RWPE2 (cell line): ENCODE measurements at regions not wholly inside any gene's neighbourhood (a gene's known extent, or its start where the extent isn't known, plus 50 kb on each side); places are given as distances from the start of the nearest gene placed in this dataset.
"Not testable (repeated sequence)": the region's sequence is repeated elsewhere in the genome, so short reads cannot be mapped to it uniquely, and the experiment has no call there.

Source experiments
- ATAC-seq: fragments of 200-7000 bp; cut with Tn5 transposase; 3 replicates; pipeline ENCODE4 v1.9.1; 2021; ENCODE audit warnings: low read depth
- DNase-seq: peaks from one replicate; pipeline ENCODE4 v3.0.0-alpha.2; 2020; ENCODE audit warnings: low spot score
- H3K27ac ChIP-seq: fragments of 450-650 bp; 2 replicates; pipeline ENCODE4 v1.5.1; 2017; ENCODE audit warnings: mild to moderate bottlenecking; ENCODE audit not compliant: poor library complexity, severe bottlenecking
- H3K27me3 ChIP-seq: fragments of 250-450 bp; sonication (Bioruptor Pico); 2 replicates; pipeline ENCODE4 v1.5.1; 2021; ENCODE audit warnings: mild to moderate bottlenecking, moderate library complexity; ENCODE audit not compliant: insufficient read depth, poor library complexity, severe bottlenecking
- H3K36me3 ChIP-seq: fragments of 250-450 bp; sonication (Bioruptor Pico); 2 replicates; pipeline ENCODE4 v1.5.1; 2020; ENCODE audit warnings: low read depth, mild to moderate bottlenecking, moderate library complexity
- H3K4me1 ChIP-seq: fragments of 250-450 bp; sonication (Bioruptor Pico); 2 replicates; pipeline ENCODE4 v1.5.1; 2021; ENCODE audit warnings: mild to moderate bottlenecking, moderate library complexity; ENCODE audit not compliant: insufficient read depth, poor library complexity, severe bottlenecking
- H3K4me3 ChIP-seq: fragments of 250-450 bp; sonication (Bioruptor Pico); 2 replicates; pipeline ENCODE4 v1.5.1; 2021; ENCODE audit warnings: mild to moderate bottlenecking, moderate library complexity; ENCODE audit not compliant: severe bottlenecking
- H3K9me3 ChIP-seq: fragments of 250-450 bp; sonication (Bioruptor Pico); 2 replicates; pipeline ENCODE4 v1.5.1; 2021; ENCODE audit warnings: mild to moderate bottlenecking, moderate library complexity; ENCODE audit not compliant: severe bottlenecking
- TF ChIP-seq, protein P1 (sequence below): fragments of 450-650 bp; IDR thresholded peaks from one replicate; pipeline ENCODE4 v1.5.1; 2017; ENCODE audit warnings: mild to moderate bottlenecking, moderate library complexity; ENCODE audit not compliant: poor library complexity, severe bottlenecking

DNA sequence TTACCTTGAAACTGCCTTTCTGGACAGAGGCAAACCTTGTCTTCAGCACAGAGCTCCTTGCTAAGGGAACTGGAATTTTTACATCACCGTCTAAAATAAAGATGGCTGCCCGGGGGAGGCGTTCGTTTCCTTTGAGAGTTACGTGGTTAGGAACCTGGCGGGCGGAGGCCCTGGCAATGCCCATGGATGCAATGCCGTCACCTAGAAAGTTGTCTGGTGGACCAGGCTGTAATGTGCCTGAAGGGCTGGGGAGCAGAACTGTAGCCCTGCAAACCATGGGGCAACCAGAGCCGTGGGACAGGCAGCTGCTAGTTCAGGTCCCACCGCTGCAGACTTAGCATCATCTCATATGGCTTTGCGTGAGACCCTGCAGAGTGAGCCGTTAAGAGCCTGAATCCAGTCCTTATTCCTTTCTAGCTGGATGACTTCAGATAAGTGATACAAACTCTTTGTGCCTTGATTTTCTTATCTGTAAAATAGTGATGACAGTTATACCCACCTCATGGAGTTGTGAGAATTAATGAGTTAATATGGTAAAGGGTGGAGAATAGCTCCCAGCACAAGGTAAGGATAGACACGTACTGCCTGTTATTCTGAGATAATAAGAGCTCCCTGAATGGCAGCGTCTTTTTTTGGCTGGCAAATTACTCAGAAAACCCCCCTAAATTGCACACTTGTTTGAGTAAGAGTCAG is 219.7 kb downstream of the EMX2 start:
- H3K27ac ChIP-seq = no peak overlapping the region
- H3K9me3 ChIP-seq = no peaks in the 10 kb centered on the region
- no peaks in the 10 kb centered on the region for H3K36me3 ChIP-seq
- peaks cover 5% of the 10 kb centered on the region for H3K27me3 ChIP-seq
- TF ChIP-seq, protein P1, sequence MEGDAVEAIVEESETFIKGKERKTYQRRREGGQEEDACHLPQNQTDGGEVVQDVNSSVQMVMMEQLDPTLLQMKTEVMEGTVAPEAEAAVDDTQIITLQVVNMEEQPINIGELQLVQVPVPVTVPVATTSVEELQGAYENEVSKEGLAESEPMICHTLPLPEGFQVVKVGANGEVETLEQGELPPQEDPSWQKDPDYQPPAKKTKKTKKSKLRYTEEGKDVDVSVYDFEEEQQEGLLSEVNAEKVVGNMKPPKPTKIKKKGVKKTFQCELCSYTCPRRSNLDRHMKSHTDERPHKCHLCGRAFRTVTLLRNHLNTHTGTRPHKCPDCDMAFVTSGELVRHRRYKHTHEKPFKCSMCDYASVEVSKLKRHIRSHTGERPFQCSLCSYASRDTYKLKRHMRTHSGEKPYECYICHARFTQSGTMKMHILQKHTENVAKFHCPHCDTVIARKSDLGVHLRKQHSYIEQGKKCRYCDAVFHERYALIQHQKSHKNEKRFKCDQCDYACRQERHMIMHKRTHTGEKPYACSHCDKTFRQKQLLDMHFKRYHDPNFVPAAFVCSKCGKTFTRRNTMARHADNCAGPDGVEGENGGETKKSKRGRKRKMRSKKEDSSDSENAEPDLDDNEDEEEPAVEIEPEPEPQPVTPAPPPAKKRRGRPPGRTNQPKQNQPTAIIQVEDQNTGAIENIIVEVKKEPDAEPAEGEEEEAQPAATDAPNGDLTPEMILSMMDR = no peak
- ATAC-seq = no peak
- no peaks in the 10 kb centered on the region for H3K4me1 ChIP-seq
- no peak for DNase-seq
- no peak overlapping the region for H3K4me3 ChIP-seq

DNA sequence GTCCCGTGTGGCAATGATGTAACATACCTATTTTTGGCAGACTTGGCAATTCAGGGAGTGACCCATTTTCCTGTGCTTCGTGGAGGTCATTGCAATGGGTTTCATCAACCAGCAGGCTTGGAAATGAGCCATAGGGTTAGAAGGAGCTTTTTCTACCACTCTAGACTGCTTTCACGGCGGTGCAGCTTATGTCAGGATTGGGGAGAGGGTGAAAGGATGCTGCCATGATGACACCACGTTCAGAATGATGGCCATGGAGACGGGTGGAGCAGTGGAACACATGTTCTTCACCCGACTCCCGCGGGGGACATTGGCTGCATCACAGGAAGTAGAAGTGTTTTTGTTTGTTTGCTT is 220.2 kb downstream of the EMX2 start:
- ATAC-seq (no peak), DNase-seq (no peak)
- no peak overlapping the region for H3K27ac ChIP-seq
- peaks cover 5% of the 10 kb centered on the region for H3K27me3 ChIP-seq
- H3K4me3 ChIP-seq = no peak overlapping the region
- H3K36me3 ChIP-seq = no peaks in the 10 kb centered on the region
- TF ChIP-seq, protein P1 = no peak
- H3K4me1 ChIP-seq = no peaks in the 10 kb centered on the region
- no peaks in the 10 kb centered on the region for H3K9me3 ChIP-seq

DNA sequence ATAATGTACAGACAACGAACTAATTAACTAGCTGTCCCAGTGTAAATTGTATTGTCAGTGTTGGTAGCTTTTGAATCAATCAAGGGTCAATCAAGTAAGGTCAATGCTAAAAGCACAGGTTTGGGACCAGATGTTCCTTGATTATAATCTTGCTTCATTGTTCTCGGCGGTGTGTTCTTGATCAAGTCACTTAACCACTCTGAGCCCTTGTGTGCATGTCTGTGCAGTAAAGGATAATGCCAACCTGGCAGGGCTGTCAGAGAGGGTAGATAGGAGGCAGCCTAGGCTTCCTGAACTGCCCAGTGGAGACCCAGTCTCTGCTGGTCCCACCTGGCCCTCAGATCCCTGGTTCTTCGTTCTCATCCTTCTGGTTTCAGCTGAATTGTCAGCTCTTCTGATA is 221.0 kb downstream of the EMX2 start:
- Histone ChIP-seq H3K4me1 (no peaks in the 10 kb centered on the region), H3K36me3 (no peaks in the 10 kb centered on the region), H3K4me3 (no peak overlapping the region), H3K27me3 (peaks cover 5% of the 10 kb centered on the region), H3K27ac (no peak overlapping the region), H3K9me3 (no peaks in the 10 kb centered on the region)
- TF ChIP-seq, protein P1 = no peak
- DNase-seq (no peak), ATAC-seq (no peak)

DNA sequence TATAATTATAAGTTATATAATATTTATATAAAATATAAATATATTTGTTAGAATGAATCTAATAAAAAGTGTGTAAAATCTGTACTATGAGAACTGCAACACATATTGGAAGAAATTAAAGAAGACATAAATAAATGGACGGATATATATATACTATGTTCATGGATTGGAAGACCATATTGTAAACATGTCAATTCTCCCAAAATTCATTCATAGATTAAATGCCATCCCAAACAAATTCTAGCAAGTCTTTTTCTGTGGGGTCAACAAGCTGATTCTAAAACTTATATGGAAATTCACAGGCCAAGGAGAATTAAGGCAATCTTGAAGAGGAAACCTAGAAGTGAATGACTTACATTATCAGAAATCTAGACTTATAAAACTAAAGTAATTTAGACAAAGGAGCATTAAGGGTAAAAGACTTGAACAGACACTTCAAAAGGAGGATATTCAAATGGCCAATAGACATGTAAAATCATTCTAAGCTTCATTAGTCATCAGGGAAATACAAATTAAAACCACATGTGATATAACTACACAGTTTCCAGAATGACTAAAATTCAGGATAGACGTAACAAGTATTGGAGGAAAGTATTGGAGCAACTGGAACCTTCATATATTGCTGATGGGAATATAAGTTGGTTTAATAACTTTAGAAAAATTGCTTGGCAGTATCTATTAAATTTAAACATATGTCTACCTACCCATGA is 225.9 kb downstream of the EMX2 start:
- ATAC-seq = no peak
- Histone ChIP-seq H3K27me3 (no peaks in the 10 kb centered on the region), H3K27ac (no peak overlapping the region), H3K36me3 (no peaks in the 10 kb centered on the region), H3K4me1 (no peaks in the 10 kb centered on the region), H3K9me3 (no peaks in the 10 kb centered on the region), H3K4me3 (no peak overlapping the region)
- TF ChIP-seq, protein P1 = no peak
- no peak for DNase-seq

DNA sequence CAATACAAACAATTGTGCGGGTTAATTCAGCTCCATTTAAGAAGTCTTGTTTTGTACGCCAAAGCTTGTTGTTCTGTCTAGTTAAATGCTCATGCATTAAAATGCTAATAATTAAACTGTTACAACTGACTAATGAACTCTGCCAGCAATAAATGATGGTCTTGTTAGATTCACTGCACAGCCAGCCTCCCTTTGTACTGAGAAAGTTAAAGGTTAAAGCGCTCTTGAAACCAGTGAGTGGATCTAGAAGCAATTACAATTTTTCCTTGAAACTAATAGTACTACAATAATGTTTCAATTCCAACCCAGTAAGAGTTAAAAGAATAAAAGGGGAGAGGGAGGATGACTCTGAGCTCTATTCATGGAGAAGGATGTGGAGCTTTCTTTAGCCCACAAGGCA is 233.0 kb downstream of the EMX2 start:
- H3K9me3 ChIP-seq = no peaks in the 10 kb centered on the region
- TF ChIP-seq, protein P1 = no peak
- H3K27ac ChIP-seq = no peak overlapping the region
- no peak overlapping the region for H3K4me3 ChIP-seq
- no peaks in the 10 kb centered on the region for H3K4me1 ChIP-seq
- no peaks in the 10 kb centered on the region for H3K36me3 ChIP-seq
- ATAC-seq (no peak), DNase-seq (no peak)
- H3K27me3 ChIP-seq = no peaks in the 10 kb centered on the region

DNA sequence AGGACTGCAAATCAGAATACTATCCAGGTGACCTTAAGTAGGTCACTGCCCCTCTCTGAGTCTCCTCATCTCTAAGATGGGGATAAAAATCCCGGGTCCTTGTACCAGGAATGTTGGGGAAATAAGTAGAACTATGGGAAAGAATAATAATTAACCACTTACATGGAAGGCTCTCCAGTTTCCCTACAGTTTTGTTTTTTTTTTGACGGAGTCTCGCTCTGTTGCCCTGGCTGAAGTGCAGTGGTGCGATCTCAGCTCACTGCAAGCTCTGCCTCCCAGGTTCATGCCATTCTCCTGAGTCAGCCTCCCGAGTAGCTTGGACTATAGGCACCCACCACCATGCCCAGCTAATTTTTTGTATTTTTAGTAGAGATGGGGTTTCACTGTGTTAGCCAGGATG is 234.7 kb downstream of the EMX2 start:
- not testable (repeated sequence) for DNase-seq, H3K4me1 ChIP-seq, ATAC-seq, H3K4me3 ChIP-seq, H3K27ac ChIP-seq, H3K36me3 ChIP-seq, H3K27me3 ChIP-seq, H3K9me3 ChIP-seq
